ENCODE measurements at regions not wholly inside any gene's neighbourhood (a gene's known extent, or its start where the extent isn't known, plus 50 kb on each side); places are given as distances from the start of the nearest gene placed in this dataset.
"Not testable (repeated sequence)": the region's sequence is repeated elsewhere in the genome, so short reads cannot be mapped to it uniquely, and the experiment has no call there.

DNA sequence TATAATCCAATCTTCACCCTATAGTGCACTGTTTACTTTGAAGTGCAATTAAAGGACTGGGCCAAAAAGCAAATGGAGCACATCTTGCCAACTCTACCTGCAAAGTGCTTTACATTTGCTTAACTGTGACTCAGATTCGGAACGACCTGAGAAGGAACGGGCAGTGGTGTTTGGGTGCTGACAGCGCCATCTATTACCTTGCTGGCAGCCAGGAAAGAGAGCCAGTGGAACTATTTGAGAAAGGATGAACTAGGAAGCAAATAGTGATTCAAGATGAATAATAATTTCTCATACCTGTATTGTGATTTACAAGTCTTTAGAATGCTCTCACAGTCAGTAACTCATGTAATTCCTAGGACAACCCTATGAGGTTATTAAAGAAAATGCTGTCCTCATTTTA, 312.9 kb downstream of the PDCD6IP start:
- H3K27me3 ChIP-seq: no peaks in the 10 kb centered on the region
- no peaks in the 10 kb centered on the region for H3K9me3 ChIP-seq
- H3K4me3 ChIP-seq (replicated peaks in 1 of 3): no peak overlapping the region
- TF ChIP-seq, protein P1, sequence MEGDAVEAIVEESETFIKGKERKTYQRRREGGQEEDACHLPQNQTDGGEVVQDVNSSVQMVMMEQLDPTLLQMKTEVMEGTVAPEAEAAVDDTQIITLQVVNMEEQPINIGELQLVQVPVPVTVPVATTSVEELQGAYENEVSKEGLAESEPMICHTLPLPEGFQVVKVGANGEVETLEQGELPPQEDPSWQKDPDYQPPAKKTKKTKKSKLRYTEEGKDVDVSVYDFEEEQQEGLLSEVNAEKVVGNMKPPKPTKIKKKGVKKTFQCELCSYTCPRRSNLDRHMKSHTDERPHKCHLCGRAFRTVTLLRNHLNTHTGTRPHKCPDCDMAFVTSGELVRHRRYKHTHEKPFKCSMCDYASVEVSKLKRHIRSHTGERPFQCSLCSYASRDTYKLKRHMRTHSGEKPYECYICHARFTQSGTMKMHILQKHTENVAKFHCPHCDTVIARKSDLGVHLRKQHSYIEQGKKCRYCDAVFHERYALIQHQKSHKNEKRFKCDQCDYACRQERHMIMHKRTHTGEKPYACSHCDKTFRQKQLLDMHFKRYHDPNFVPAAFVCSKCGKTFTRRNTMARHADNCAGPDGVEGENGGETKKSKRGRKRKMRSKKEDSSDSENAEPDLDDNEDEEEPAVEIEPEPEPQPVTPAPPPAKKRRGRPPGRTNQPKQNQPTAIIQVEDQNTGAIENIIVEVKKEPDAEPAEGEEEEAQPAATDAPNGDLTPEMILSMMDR (IDR thresholded peaks at IDR 0.05): no peak
- no peak for TF ChIP-seq POLR2A (IDR thresholded peaks at IDR 0.05)
- no peaks in the 10 kb centered on the region for H3K4me1 ChIP-seq
- no peak overlapping the region for H3K27ac ChIP-seq
- intact Hi-C loops (cut with DNase I): no loop called here
- DNase-seq: no peak
- WGBS, 2 donors: 55 to 71% methylated on average over 4 of the region's 4 CpGs
- no peaks in the 10 kb centered on the region for H3K36me3 ChIP-seq

DNA sequence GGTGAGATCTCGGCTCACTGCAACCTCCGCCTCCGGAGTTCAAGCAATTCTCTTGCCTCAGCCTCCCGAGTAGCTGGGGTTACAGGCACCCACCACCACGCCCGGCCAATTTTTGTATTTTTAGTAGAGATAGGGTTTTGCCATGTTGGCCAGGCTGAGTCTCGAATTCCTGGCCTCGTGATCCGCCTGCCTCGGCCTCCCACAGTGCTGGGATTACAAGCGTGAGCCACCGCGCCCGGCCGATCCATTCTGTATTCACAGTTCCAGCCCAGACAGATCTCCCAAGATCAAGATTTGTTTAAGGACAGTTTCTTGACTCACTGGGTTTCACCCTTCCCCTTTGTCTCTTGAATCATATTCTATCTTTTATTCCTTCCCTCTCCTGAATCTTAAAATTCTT, 313.8 kb downstream of the PDCD6IP start:
- DNase-seq; intact Hi-C loops (cut with DNase I); H3K9me3 ChIP-seq; H3K27ac ChIP-seq; H3K4me1 ChIP-seq; H3K27me3 ChIP-seq; H3K4me3 ChIP-seq (replicated peaks in 1 of 3); H3K36me3 ChIP-seq: not testable (repeated sequence)
- 94 to 97% methylated on average over 15 of the region's 15 CpGs for whole genome bisulfite sequencing, 2 donors

DNA sequence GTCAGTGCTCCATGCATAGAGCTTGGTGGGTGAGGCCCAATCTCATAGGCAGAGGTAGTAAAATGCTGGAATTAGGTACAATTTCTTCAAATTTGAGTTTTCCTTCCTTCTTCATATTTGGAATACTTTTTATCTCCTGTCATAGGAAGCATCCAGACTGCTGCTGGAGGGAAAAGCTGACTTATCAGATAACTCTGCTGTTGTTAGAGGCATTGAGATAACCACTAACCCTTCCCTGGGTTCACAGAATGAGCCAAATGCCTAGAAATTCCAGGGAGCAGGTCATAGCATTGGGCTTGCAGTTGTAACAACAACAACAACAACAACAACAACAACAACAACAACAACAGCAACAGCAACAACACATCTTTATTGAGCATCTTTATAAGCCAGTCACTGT, 332.7 kb downstream of the PDCD6IP start:
- intact Hi-C loops (cut with DNase I): no loop called here
- Histone ChIP-seq H3K27ac (no peak overlapping the region), H3K4me1 (no peaks in the 10 kb centered on the region), H3K9me3 (no peaks in the 10 kb centered on the region), H3K4me3 (replicated peaks in 1 of 3) (no peak overlapping the region), H3K27me3 (no peaks in the 10 kb centered on the region), H3K36me3 (no peaks in the 10 kb centered on the region)
- DNase-seq: no peak
- TF ChIP-seq, protein P1 (IDR thresholded peaks at IDR 0.05): no peak
- no peak for TF ChIP-seq POLR2A (IDR thresholded peaks at IDR 0.05)

DNA sequence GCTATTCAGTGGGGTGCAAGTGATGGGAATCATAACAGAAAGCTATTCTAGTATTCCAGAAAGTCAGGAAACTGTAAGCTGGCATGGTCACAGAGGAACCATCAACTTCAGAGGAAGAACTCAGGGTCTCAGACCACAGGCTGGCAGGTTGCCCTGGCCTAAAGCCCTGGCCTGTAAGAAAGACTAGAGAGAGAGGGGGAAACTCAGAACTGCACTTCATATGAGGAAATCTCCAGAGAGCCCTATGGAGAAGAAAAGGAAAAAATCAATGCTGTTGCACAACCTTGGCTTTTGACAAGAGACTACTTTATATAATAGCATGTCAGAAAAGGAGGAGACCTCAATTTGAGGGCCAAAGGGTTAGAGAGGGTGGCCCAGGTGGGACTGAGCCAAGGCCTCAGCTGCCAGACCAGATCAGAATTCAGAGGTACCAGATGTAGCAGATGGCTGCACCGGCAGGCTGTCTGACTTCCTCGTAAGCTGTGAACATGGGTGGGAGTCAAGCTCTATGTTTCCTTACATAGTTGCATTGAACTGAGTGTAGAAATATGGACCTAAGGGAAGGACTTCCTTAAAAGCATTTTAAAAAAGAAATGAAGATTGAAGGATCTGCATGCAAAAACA, 333.8 kb downstream of the PDCD6IP start:
- 71 to 75% methylated on average over 2 of the region's 2 CpGs for WGBS, 2 donors
- no peak for DNase-seq
- Histone ChIP-seq H3K27me3 (no peaks in the 10 kb centered on the region), H3K9me3 (no peaks in the 10 kb centered on the region), H3K4me1 (no peaks in the 10 kb centered on the region), H3K27ac (no peak overlapping the region), H3K4me3 (replicated peaks in 1 of 3) (no peak overlapping the region), H3K36me3 (no peaks in the 10 kb centered on the region)
- intact Hi-C loops (cut with DNase I): no loop called here
- TF ChIP-seq POLR2A (IDR thresholded peaks at IDR 0.05): no peak
- TF ChIP-seq, protein P1 (IDR thresholded peaks at IDR 0.05): no peak

DNA sequence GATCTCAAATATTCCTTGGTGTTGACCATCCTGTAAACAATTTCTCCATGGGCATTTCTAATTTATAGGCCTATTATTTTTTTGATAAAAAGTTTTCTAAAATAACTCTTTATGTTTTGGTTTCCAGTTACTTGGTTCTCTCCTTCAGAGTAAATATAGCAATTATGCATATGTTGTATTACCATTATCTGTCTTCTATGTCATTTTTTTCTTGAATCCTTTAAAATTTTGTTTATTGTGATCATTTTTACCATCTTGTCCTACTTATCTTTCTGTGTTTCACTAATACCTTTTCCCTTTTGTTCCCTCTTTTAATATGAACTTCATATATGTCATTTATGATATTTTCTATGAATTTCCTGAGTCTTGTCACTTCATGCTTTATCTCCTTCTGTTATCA, 341.1 kb downstream of the PDCD6IP start:
- no peaks in the 10 kb centered on the region for H3K4me1 ChIP-seq
- no peak for DNase-seq
- no peak overlapping the region for H3K4me3 ChIP-seq (replicated peaks in 1 of 3)
- H3K36me3 ChIP-seq: no peaks in the 10 kb centered on the region
- H3K9me3 ChIP-seq: no peaks in the 10 kb centered on the region
- H3K27me3 ChIP-seq: no peaks in the 10 kb centered on the region
- intact Hi-C loops (cut with DNase I): no loop called here
- no peak overlapping the region for H3K27ac ChIP-seq
- TF ChIP-seq, protein P1 (IDR thresholded peaks at IDR 0.05): no peak
- TF ChIP-seq POLR2A (IDR thresholded peaks at IDR 0.05): no peak

DNA sequence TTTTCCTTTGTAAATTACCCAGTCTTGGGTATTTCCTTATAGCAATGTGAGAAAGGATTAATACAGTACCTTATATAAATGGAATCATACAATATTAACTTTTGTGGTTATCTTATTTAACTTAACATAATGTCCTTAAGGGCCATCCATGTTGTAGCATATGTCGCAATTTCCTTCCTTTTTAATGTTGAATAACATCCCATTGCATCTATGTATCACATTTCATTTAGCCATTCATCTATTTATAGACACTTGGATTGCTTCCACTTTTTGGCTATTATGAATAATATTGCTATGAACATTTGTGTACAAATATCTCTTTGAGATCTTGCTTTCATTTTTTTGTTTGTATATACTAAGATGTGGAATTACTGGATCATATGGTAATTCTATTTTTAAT, 342.2 kb downstream of the PDCD6IP start:
- WGBS, 2 donors: 63 to 68% methylated on average over 1 of the region's 1 CpG
- intact Hi-C loops (cut with DNase I): no loop called here
- TF ChIP-seq POLR2A (IDR thresholded peaks at IDR 0.05): no peak
- TF ChIP-seq, protein P1 (IDR thresholded peaks at IDR 0.05): no peak
- DNase-seq: no peak
- H3K4me1 ChIP-seq: no peaks in the 10 kb centered on the region
- no peaks in the 10 kb centered on the region for H3K9me3 ChIP-seq
- no peak overlapping the region for H3K4me3 ChIP-seq (replicated peaks in 1 of 3)
- no peak overlapping the region for H3K27ac ChIP-seq
- no peaks in the 10 kb centered on the region for H3K36me3 ChIP-seq
- H3K27me3 ChIP-seq: no peaks in the 10 kb centered on the region
